Adrenal gland (tissue), 9 donors: ENCODE measurements at regions not wholly inside any gene's neighbourhood (a gene's known extent, or its start where the extent isn't known, plus 50 kb on each side); places are given as distances from the start of the nearest gene placed in this dataset.

Source experiments
- DNase-seq, 7 donors: peaks; one replicate each; pipeline ENCODE4 v3.0.0-alpha.2; 2019 to 2020
- H3K27ac ChIP-seq, 5 donors: fragments of 200-600 bp; sonication (generic) in 4 of 5; 1 replicate in 3 of 5; 2 replicates in 2 of 5; pipeline versions ENCODE4 v1.5.1 to v1.8.0; 2016 to 2020; ENCODE audit warnings: mild to moderate bottlenecking in 1 of 5
- H3K27me3 ChIP-seq: fragments of 200-600 bp; 2 replicates; pipeline ENCODE4 v1.8.0; 2021
- H3K36me3 ChIP-seq, 2 donors: fragments of 200-600 bp; replicated peaks in 1 of 2; 1 replicate in 1 of 2; 2 replicates in 1 of 2; pipeline versions ENCODE4 v1.5.1 to v1.8.0; 2018 to 2022
- H3K4me1 ChIP-seq, 2 donors: fragments of 200-600 bp; replicated peaks in 1 of 2; 1 replicate in 1 of 2; 2 replicates in 1 of 2; pipeline versions ENCODE4 v1.5.1 to v1.8.0; 2018 to 2021
- H3K4me3 ChIP-seq, 4 donors: fragments of 200-600 bp; sonication (generic) in 3 of 4; one replicate each; pipeline ENCODE4 v1.5.1; 2016 to 2018
- H3K9me3 ChIP-seq, 3 donors: fragments of 200-600 bp; sonication (generic) in 1 of 3; replicated peaks in 1 of 3; 1 replicate in 2 of 3; 2 replicates in 1 of 3; pipeline versions ENCODE4 v1.5.1 to v1.8.0; 2016 to 2021
- POLR2A ChIP-seq, 2 donors: fragments of 450-650 bp; IDR thresholded peaks; one replicate each; pipeline ENCODE4 v1.6.1; 2017; ENCODE audit warnings: antibody characterized with exemption in 2 of 2, mild to moderate bottlenecking in 2 of 2, moderate library complexity in 1 of 2
- WGBS, 4 donors: extraction: QIAGEN DNeasy Blood & Tissue Kit in 2 of 4; methylation state at CpG; one replicate each; pipeline versions ENCODE4 v1.1.5 to v1.1.7; 2013 to 2017; 5-methylcytosine and 5-hydroxymethylcytosine counted together
- intact Hi-C, 2 donors: fragments of 100-400 bp; cut with DNase I; formaldehyde crosslinking; loops; one replicate each; pipeline versions ENCODE4 v1.14.1 to v1.15.0; 2022 to 2023
- TF ChIP-seq, protein P1 (sequence below), 6 experiments: fragments of 450-650 bp in 4 of 6; fragments of 200-600 bp in 2 of 6; sonication (generic) in 1 of 6; IDR thresholded peaks; 1 replicate in 5 of 6; 2 replicates in 1 of 6; pipeline versions ENCODE4 v1.5.1 to v1.8.0; 2016 to 2021; ENCODE audit warnings: antibody characterized with exemption in 6 of 6, mild to moderate bottlenecking in 2 of 6, moderate library complexity in 1 of 6
- donor health status: healthy with polysubstance abuse.
- donor health status: Bipolar disorder and iron deficiency.
- donor health status: DM: yes; HTN: yes; CAD: no.
- donor health status: DM: no; HTN: no; CAD: no.
- donor health status: DM: no; HTN: no; CAD: no.

DNA sequence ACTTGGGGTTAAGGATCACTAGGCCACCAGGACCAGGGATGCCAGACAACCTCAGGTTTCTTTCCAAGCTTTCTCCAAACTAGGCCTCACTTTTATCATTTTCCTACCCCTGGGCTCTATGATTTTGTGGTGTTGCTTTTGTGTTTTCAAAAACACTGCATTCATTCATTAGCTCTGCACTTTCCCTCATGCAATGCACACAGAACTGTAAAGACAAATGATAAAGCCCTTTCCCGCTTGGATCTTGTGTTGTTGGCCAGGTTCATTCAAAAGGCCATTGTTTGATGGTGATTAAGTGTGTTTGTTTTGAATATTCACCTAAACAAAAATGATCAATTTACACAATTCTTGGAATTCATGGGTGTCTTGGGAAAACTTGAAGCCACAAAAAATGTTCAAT, 210.7 kb upstream of the TNP1 start:
- WGBS, 4 donors = 94 to 100% (median 97%) methylated on average over 1 of the region's 1 CpG
- TF ChIP-seq POLR2A (IDR thresholded peaks at IDR 0.05) = no peak
- TF ChIP-seq, protein P1, sequence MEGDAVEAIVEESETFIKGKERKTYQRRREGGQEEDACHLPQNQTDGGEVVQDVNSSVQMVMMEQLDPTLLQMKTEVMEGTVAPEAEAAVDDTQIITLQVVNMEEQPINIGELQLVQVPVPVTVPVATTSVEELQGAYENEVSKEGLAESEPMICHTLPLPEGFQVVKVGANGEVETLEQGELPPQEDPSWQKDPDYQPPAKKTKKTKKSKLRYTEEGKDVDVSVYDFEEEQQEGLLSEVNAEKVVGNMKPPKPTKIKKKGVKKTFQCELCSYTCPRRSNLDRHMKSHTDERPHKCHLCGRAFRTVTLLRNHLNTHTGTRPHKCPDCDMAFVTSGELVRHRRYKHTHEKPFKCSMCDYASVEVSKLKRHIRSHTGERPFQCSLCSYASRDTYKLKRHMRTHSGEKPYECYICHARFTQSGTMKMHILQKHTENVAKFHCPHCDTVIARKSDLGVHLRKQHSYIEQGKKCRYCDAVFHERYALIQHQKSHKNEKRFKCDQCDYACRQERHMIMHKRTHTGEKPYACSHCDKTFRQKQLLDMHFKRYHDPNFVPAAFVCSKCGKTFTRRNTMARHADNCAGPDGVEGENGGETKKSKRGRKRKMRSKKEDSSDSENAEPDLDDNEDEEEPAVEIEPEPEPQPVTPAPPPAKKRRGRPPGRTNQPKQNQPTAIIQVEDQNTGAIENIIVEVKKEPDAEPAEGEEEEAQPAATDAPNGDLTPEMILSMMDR (IDR thresholded peaks at IDR 0.05) = no peak

DNA sequence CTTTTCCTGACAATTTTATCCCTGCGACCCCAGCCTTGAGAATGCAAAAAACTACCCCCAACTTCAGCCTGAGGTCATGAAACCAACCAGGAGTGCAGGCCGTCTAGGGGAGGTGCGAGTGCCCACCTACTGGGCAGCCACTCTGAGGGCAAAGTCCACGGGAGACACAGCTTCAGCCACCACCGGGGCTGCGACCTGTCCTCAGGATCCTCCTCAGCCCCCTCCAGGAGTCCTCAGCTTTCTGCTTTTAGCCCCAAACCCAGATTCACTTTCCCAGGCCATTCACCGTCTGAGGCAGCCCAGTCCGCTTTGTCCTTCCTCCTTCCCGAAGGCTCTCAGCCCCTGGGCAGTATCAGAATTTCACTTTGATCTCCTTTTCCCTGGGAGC, 210.2 kb upstream of the TNP1 start:
- no peaks in the 10 kb centered on the region for H3K27me3 ChIP-seq
- H3K4me3 ChIP-seq = no peak overlapping the region
- DNase-seq = no peak
- H3K27ac ChIP-seq = no peak overlapping the region
- WGBS, 4 donors = 88 to 95% (median 91%) methylated on average over 9 of the region's 9 CpGs
- peaks cover 3 to 6% of the 10 kb centered on the region in 2 donors for H3K4me1 ChIP-seq
- TF ChIP-seq, protein P1 (IDR thresholded peaks at IDR 0.05) = no peak
- no peak for TF ChIP-seq POLR2A (IDR thresholded peaks at IDR 0.05)
- H3K9me3 ChIP-seq = no peaks in the 10 kb centered on the region
- H3K36me3 ChIP-seq = no peaks in the 10 kb centered on the region
- intact Hi-C loops = no loop called here

More for the DNA sequence above, 210.7 kb upstream of the TNP1 start:
- H3K9me3 ChIP-seq = no peaks in the 10 kb centered on the region
- no peaks in the 10 kb centered on the region for H3K27me3 ChIP-seq
- no peak for DNase-seq
- H3K27ac ChIP-seq = no peak overlapping the region
- no peak overlapping the region for H3K4me3 ChIP-seq
- intact Hi-C loops = no loop called here
- peaks cover 7 to 11% of the 10 kb centered on the region in 2 donors for H3K4me1 ChIP-seq
- no peaks in the 10 kb centered on the region for H3K36me3 ChIP-seq

- intact Hi-C loops = loop anchor here in 1 of 2 donors (10.0 kb wide), 1 partner anchor 365 kb away; no protein-coding TSS in a partner anchor
- 94 to 96% (median 95%) methylated on average over 7 of the region's 7 CpGs for WGBS, 4 donors
- TF ChIP-seq, protein P1 (IDR thresholded peaks at IDR 0.05) = no peak
- TF ChIP-seq POLR2A (IDR thresholded peaks at IDR 0.05) = no peak
- no peak for DNase-seq
- no peak overlapping the region for H3K4me3 ChIP-seq
- H3K27me3 ChIP-seq = no peaks in the 10 kb centered on the region
- H3K36me3 ChIP-seq = no peaks in the 10 kb centered on the region
- H3K27ac ChIP-seq = no peak overlapping the region
- no peaks in the 10 kb centered on the region for H3K9me3 ChIP-seq
- peaks cover 0 to under 1% of the 10 kb centered on the region in 2 donors for H3K4me1 ChIP-seq
Measured at GRCh38 chr2:217069263-217070042, 209.6 kb upstream of the TNP1 start.

DNA sequence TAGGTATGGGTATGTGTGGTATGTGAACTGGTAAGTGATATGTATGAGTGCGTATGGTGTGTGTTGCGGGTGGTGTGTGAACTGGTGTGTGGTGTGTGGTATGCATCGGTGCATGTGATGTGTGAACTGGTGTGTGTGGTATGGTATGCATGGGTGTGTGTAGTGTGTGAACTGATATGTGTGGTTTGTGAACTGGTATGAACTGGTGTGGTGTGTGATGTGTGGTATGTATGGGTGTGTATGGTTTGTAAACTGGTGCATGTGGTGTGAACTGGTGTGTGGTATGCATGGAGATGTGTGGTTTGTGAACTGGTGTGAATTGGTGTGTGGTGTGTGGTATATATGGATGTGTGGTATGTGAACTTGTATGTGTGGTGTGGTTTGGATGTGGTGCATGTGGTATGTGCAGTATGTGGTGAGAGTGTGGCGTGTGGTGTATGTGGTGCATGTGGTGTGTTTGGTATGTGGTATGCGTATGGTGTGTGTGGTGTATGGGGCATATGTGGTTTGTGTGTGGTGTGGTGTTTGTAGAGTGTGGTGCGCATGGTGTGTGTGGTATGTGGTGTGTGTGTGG, 208.9 kb upstream of the TNP1 start:
- 85 to 100% (median 92%) methylated on average over 6 of the region's 6 CpGs for WGBS, 4 donors
- H3K27ac ChIP-seq = no peak overlapping the region

More for the DNA sequence above, 208.9 kb upstream of the TNP1 start:
- no peak for DNase-seq
- no peaks in the 10 kb centered on the region for H3K4me1 ChIP-seq
- no peaks in the 10 kb centered on the region for H3K36me3 ChIP-seq
- no peaks in the 10 kb centered on the region for H3K9me3 ChIP-seq
- TF ChIP-seq POLR2A (IDR thresholded peaks at IDR 0.05) = no peak
- intact Hi-C loops = loop anchor here in 1 of 2 donors (10.0 kb wide), 1 partner anchor 364 kb away; no protein-coding TSS in a partner anchor
- H3K27me3 ChIP-seq = no peaks in the 10 kb centered on the region
- H3K4me3 ChIP-seq = no peak overlapping the region
